Prostate gland (tissue), 2 donors: ENCODE measurements at regions not wholly inside any gene's neighbourhood (a gene's known extent, or its start where the extent isn't known, plus 50 kb on each side); places are given as distances from the start of the nearest gene placed in this dataset.

Experiments used
- DNase-seq: peaks from one replicate; pipeline ENCODE4 v3.0.0-alpha.2; 2019; ENCODE audit warnings: low spot score
- H3K27ac ChIP-seq, 2 donors: fragments of 200-600 bp; sonication (generic); 2 replicates each; pipeline ENCODE4 v1.5.1; 2017 to 2019
- H3K27me3 ChIP-seq: fragments of 200-600 bp; sonication (generic); replicated peaks from 2 replicates; pipeline ENCODE4 v1.5.1; 2019; ENCODE audit not compliant: insufficient read depth
- H3K36me3 ChIP-seq, 2 donors: fragments of 200-600 bp; sonication (generic); 1 replicate in 1 of 2; 2 replicates in 1 of 2; pipeline versions ENCODE4 v1.5.1 to v1.8.1; 2017 to 2019
- H3K4me1 ChIP-seq: fragments of 200-600 bp; sonication (generic); replicated peaks from 2 replicates; pipeline ENCODE4 v1.5.1; 2019
- H3K4me3 ChIP-seq, 2 donors: fragments of 200-600 bp; sonication (generic); 2 replicates each; pipeline ENCODE4 v1.5.1; 2017 to 2019
- H3K9me3 ChIP-seq: fragments of 200-600 bp; sonication (generic); 2 replicates; pipeline ENCODE4 v1.5.1; 2017
- CTCF ChIP-seq, 4 experiments: fragments of 200-600 bp in 2 of 4; fragments of 450-650 bp in 2 of 4; sonication (generic) in 2 of 4; IDR thresholded peaks; 1 replicate in 3 of 4; 2 replicates in 1 of 4; pipeline ENCODE4 v1.5.1; 2016 to 2019; ENCODE audit warnings: antibody characterized with exemption in 4 of 4, mild to moderate bottlenecking in 2 of 4, moderate library complexity in 2 of 4
- POLR2A ChIP-seq: fragments of 450-650 bp; IDR thresholded peaks from one replicate; pipeline ENCODE4 v1.6.1; 2016; ENCODE audit warnings: antibody characterized with exemption, mild to moderate bottlenecking
- POLR2AphosphoS5 ChIP-seq: sonication (generic); formaldehyde crosslinking; IDR thresholded peaks from one replicate; pipeline ENCODE4 v1.6.1; 2017; ENCODE audit warnings: antibody characterized with exemption
- WGBS: methylation state at CpG from one replicate; pipeline ENCODE4 v1.1.5; 2018; 5-methylcytosine and 5-hydroxymethylcytosine counted together
- intact Hi-C: fragments of 100-400 bp; cut with DNase I; formaldehyde crosslinking; loops from one replicate; pipeline ENCODE4 v1.14.2; 2022

- Histone ChIP-seq H3K27me3 (no peaks in the 10 kb centered on the region), H3K4me1 (no peaks in the 10 kb centered on the region), H3K4me3 (no peak overlapping the region), H3K36me3 (no peaks in the 10 kb centered on the region), H3K9me3 (no peaks in the 10 kb centered on the region), H3K27ac (no peak overlapping the region)
- WGBS: 89% methylated on average over 6 of the region's 6 CpGs
- DNase-seq: no peak
- intact Hi-C loops: no loop called here
- TF ChIP-seq POLR2A (no peak), POLR2AphosphoS5 (no peak), CTCF (IDR thresholded peaks at IDR 0.05) (no peak)
Observed at GRCh38 chrY:14340459-14341143, 183.7 kb upstream of the NLGN4Y start.

GRCh38 chrY:14344648-14345333, 179.5 kb upstream of the NLGN4Y start:
- Histone ChIP-seq H3K27ac (no peak overlapping the region), H3K4me3 (no peak overlapping the region), H3K4me1 (no peaks in the 10 kb centered on the region), H3K9me3 (no peaks in the 10 kb centered on the region), H3K36me3 (no peaks in the 10 kb centered on the region), H3K27me3 (no peaks in the 10 kb centered on the region)
- no peak for TF ChIP-seq CTCF (IDR thresholded peaks at IDR 0.05)
- no peak for TF ChIP-seq POLR2AphosphoS5
- TF ChIP-seq POLR2A: no peak
- no peak for DNase-seq
- WGBS: 71% methylated on average over 5 of the region's 5 CpGs
- intact Hi-C loops: no loop called here

DNA sequence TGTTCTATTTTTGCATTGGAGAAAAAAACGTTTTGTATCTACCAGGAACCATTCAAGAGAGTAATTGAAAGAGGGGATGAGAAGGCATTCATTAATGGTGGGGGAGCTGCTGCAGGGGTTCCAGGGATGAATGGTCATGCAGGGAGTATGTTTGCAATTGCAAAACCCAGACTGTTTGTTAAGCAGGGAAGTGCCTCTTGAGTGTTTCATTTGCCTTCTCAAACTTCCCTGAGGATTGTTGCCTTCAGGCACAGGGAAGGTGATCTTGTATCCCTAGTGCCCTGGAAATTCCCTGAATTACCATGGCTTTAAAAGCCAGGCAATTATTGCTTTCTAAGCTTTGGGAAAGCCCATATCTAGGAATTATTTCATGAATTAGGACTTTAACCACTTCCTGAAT, 172.7 kb upstream of the NLGN4Y start:
- WGBS: 30% methylated on average over 1 of the region's 1 CpG
- TF ChIP-seq CTCF (IDR thresholded peaks at IDR 0.05): no peak
- TF ChIP-seq POLR2A: no peak
- TF ChIP-seq POLR2AphosphoS5: no peak
- Histone ChIP-seq H3K4me3 (no peak overlapping the region), H3K4me1 (no peaks in the 10 kb centered on the region), H3K27me3 (no peaks in the 10 kb centered on the region), H3K27ac (no peak overlapping the region), H3K9me3 (no peaks in the 10 kb centered on the region), H3K36me3 (no peaks in the 10 kb centered on the region)
- no peak for DNase-seq
- intact Hi-C loops: no loop called here

GRCh38 chrY:14356154-14356553, 168.2 kb upstream of the NLGN4Y start:
- no peak for TF ChIP-seq POLR2AphosphoS5
- TF ChIP-seq POLR2A: no peak
- no peak for TF ChIP-seq CTCF (IDR thresholded peaks at IDR 0.05)
- H3K4me1 ChIP-seq: no peaks in the 10 kb centered on the region
- H3K4me3 ChIP-seq: no peak overlapping the region
- H3K9me3 ChIP-seq: no peaks in the 10 kb centered on the region
- intact Hi-C loops: no loop called here
- WGBS: 73% methylated on average over 2 of the region's 2 CpGs
- no peaks in the 10 kb centered on the region for H3K36me3 ChIP-seq
- H3K27ac ChIP-seq: no peak overlapping the region
- DNase-seq: no peak
- H3K27me3 ChIP-seq: no peaks in the 10 kb centered on the region
